ENCODE measurements at regions not wholly inside any gene's neighbourhood (a gene's known extent, or its start where the extent isn't known, plus 50 kb on each side); places are given as distances from the start of the nearest gene placed in this dataset.

GRCh38 chr18:38951633-38952032 is 1386.0 kb upstream of the CELF4 start:
- TF ChIP-seq POLR2A (IDR thresholded peaks at IDR 0.05) (no peak), CTCF (IDR thresholded peaks at IDR 0.05) (no peak)
